GM10266 (cell line): ENCODE measurements at regions not wholly inside any gene's neighbourhood (a gene's known extent, or its start where the extent isn't known, plus 50 kb on each side); places are given as distances from the start of the nearest gene placed in this dataset.

Source experiments
- DNase-seq: peaks from one replicate; pipeline ENCODE4 v3.0.0; 2012; ENCODE audit errors: extremely low spot score
- TF ChIP-seq, protein P1 (sequence below): IDR thresholded peaks from 2 replicates; pipeline ENCODE4 v1.5.1; 2012; ENCODE audit warnings: mild to moderate bottlenecking, low read depth; ENCODE audit not compliant: control insufficient read depth, insufficient read depth; ENCODE audit errors: missing control alignments

DNA sequence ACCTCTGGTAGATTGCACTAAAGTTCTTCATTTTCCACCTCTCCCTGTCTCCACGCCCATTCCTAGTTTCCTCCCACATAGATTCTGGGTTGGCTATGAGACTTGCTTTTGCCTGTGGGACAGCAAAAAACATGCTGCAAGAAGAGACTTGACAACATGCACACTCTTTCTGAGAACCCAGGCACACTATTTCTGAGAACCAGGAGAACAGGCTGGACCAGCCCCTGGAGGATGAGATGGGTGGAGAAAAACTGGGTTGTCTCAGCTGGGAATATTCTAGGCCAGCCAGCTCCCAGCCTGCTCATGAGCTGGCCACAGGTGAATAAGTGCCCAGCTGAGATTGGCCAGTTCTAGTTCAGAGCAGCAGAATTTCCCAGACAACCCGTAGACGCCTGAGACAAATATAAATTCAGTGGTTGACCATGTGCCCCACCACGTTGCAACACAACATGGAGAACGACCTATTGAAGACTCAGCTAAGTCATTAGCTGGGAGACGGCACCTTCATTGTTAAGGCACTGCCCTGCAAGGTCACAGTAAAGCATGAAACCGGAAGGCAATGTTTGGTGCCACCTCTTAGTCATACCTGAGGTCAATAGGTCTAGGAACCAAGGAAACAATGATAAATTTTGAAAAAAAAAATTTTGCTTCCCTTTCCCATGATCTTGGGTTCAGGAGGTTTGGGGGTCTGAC lies 92.7 kb upstream of the AKR1E2 start:
- no peak for DNase-seq
- TF ChIP-seq, protein P1, sequence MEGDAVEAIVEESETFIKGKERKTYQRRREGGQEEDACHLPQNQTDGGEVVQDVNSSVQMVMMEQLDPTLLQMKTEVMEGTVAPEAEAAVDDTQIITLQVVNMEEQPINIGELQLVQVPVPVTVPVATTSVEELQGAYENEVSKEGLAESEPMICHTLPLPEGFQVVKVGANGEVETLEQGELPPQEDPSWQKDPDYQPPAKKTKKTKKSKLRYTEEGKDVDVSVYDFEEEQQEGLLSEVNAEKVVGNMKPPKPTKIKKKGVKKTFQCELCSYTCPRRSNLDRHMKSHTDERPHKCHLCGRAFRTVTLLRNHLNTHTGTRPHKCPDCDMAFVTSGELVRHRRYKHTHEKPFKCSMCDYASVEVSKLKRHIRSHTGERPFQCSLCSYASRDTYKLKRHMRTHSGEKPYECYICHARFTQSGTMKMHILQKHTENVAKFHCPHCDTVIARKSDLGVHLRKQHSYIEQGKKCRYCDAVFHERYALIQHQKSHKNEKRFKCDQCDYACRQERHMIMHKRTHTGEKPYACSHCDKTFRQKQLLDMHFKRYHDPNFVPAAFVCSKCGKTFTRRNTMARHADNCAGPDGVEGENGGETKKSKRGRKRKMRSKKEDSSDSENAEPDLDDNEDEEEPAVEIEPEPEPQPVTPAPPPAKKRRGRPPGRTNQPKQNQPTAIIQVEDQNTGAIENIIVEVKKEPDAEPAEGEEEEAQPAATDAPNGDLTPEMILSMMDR, result no peak

DNA sequence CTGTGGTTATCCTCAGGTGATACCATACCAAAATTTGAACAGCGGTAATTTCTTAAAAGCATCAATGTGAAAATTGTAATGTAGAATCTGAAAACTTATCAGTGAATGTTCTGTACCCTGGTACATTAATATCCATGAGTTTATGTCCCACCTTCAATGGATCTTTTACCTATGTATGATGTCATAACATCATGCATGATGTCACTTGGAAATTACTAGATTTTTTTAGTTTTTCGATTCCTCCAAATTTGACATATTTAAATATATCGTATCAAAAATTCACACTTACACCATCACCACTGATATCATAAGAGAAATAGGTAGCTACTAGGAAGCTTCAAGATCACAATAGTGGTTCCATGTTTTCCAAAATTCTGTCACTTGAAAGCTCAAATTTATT lies 95.0 kb upstream of the AKR1E2 start:
- TF ChIP-seq, protein P1, result no peak
- no peak for DNase-seq

DNA sequence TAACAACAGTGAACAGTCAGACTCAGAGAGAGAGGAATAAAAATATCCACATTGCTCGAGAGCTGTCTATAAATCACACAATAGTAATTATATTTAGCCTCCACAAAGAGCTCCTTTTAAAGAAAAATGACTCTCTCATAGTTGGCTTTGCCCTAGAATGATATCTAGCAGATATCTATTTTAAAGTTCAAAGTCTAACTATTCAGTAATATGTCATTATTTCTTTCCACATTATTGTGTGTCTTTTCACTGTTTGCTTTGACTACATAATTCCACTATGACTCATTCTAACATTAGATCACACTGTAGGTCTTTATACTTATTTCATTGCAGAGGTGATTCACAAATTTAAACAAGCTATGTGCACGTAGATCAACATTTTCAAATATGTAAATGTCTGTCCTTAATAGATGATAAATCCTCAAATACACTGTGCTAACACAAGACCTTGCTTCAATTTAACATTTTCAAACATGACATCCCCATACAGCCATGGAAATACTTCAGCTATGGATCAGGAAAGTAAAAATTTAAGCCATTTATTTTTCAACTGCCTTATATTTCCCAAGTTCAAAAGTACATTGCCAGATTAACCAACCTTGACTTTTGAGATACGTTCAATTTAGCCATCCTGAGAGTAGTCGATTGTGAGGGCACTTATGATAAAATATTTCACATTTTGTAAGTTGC lies 99.9 kb upstream of the AKR1E2 start:
- TF ChIP-seq, protein P1, result no peak
- DNase-seq, result no peak

DNA sequence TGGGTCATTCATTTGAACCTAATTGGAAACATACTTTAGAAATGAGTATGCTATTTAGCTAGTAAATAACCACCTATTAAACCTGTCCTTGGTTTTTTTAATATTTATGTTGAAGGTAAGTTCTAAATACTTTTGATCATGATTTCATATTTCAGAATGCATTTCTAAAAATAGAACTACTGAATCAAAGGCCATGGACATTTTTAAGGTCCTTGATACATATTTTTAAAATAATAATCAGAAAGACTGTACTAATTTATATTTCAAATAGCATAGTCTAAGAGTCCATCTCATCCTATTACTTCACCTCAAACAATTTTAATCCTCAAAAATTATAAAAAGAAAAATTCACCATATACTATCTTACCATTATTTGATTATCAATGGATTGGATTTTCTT lies 102.1 kb upstream of the AKR1E2 start:
- DNase-seq, result no peak
- TF ChIP-seq, protein P1, result no peak

DNA sequence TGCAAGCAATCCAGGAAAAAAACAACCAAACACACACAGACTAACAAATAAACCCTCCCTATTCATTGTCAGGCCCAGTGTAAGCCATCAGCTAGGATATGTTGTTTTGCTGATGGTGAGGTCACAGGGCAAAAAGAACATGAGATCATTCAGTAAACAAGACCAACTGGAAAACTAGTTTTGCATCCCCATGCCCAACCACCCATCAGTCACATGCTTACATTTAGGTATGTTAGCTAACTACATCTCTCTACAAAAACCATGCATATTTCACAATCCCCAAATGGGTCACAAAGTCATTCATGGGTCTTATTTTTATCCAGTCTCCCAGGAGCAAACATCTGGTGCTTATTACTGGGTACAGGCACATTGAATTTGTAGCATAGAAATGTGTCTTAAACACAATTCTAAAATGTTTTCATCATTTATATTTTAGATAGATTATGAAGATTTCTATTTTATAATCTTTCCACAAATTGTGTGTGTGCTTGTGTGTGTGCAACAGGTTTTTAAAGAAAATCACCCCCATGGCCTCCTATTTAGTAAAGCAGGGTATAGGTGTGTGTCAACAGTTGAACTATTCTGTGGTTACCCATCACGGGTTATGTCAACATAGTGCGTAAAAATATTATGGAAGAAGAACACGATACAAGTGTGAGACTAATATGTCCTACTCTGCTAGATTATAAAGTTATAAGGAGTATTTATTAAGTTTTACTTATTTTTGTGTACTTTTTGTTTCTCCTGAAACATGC lies 103.8 kb upstream of the AKR1E2 start:
- DNase-seq, result no peak
- TF ChIP-seq, protein P1, result no peak

DNA sequence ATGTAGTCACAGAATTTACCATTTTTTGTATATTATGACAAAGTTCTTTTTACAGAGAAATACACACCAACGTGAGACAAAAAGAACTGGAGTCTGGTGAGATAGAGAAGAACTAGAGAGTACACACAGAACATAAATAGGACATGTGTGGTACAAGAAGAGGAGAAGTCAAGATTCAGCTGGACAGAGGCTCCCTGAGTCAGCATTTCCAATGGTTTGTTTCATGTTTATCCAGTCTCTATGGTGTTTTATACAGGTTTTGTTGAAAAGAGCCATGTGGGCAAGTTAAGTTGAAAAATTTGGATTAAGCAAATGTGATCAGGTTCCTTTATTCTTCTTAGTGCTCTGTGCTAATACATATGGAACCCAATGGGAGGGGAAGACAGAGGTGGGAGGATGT lies 105.5 kb upstream of the AKR1E2 start:
- DNase-seq, result no peak

More for the DNA sequence above, 105.5 kb upstream of the AKR1E2 start:
- TF ChIP-seq, protein P1, result no peak
